Ovary (tissue), 7 donors: ENCODE measurements at regions not wholly inside any gene's neighbourhood (a gene's known extent, or its start where the extent isn't known, plus 50 kb on each side); places are given as distances from the start of the nearest gene placed in this dataset.
"Not testable (repeated sequence)": the region's sequence is repeated elsewhere in the genome, so short reads cannot be mapped to it uniquely, and the experiment has no call there.

Experiments
- DNase-seq, 5 donors: peaks; one replicate each; pipeline ENCODE4 v3.0.0-alpha.2; 2019 to 2020
- H3K27ac ChIP-seq, 2 donors: fragments of 200-600 bp; one replicate each; pipeline versions ENCODE4 v1.5.1 to v1.8.0; 2019 to 2022
- H3K27me3 ChIP-seq: fragments of 200-600 bp; one replicate; pipeline ENCODE4 v1.8.0; 2022
- H3K36me3 ChIP-seq: fragments of 200-600 bp; sonication (generic); one replicate; pipeline ENCODE4 v1.5.1; 2019
- H3K4me1 ChIP-seq: one replicate; pipeline ENCODE4 v1.8.1; 2013; ENCODE audit warnings: mild to moderate bottlenecking, moderate library complexity; ENCODE audit not compliant: insufficient read depth
- H3K4me3 ChIP-seq: fragments of 200-600 bp; sonication (generic); one replicate; pipeline ENCODE4 v1.5.1; 2017
- H3K9me3 ChIP-seq, 2 donors: fragments of 200-600 bp in 1 of 2; sonication (generic) in 1 of 2; one replicate each; pipeline versions ENCODE4 v1.5.1 to v1.8.1; 2013 to 2019; ENCODE audit warnings: mild to moderate bottlenecking in 1 of 2, moderate library complexity in 1 of 2
- CTCF ChIP-seq, 3 donors: fragments of 450-650 bp in 2 of 3; fragments of 200-600 bp in 1 of 3; IDR thresholded peaks; one replicate each; pipeline versions ENCODE4 v1.5.1 to v1.8.0; 2016 to 2022; ENCODE audit warnings: antibody characterized with exemption in 3 of 3, mild to moderate bottlenecking in 1 of 3
- EP300 ChIP-seq: sonication (generic); formaldehyde crosslinking; IDR thresholded peaks from one replicate; pipeline ENCODE4 v1.6.1; 2017; ENCODE audit warnings: antibody characterized with exemption
- POLR2A ChIP-seq: fragments of 450-650 bp; IDR thresholded peaks from one replicate; pipeline ENCODE4 v1.6.1; 2017; ENCODE audit warnings: antibody characterized with exemption, mild to moderate bottlenecking, moderate library complexity
- whole genome bisulfite sequencing, 3 donors: extraction: QIAGEN DNeasy Blood & Tissue Kit in 1 of 3; methylation state at CpG; one replicate each; pipeline versions ENCODE4 v1.1.5 to v1.1.7; 2013 to 2017; 5-methylcytosine and 5-hydroxymethylcytosine counted together
- intact Hi-C, 4 donors: fragments of 100-400 bp; cut with DNase I; formaldehyde crosslinking; loops; one replicate each; pipeline versions ENCODE4 v1.11.0 to v1.15.1; 2022 to 2023
- donor health status: DM: no; HTN: no; CAD: no; lungs with moderate emphysema.
- donor health status: DM: no; HTN: no; CAD: no.
- donor health status: Bipolar disorder and iron deficiency.
- donor health status: DM: no; HTN: no; CAD: no.
- donor health status: DM: yes; HTN: yes; CAD: no.

GRCh38 chr12:13404111-13404628 is 207.6 kb downstream of the EMP1 start:
- 21 to 35% (median 35%) methylated on average over 6 of the region's 6 CpGs for WGBS, 3 donors

GRCh38 chr12:13391375-13391774 is 194.8 kb downstream of the EMP1 start:
- H3K9me3 ChIP-seq, H3K4me1 ChIP-seq, H3K36me3 ChIP-seq, intact Hi-C loops, H3K27me3 ChIP-seq, DNase-seq, H3K27ac ChIP-seq, H3K4me3 ChIP-seq: not testable (repeated sequence)
- 44 to 60% (median 55%) methylated on average over 2 of the region's 2 CpGs for WGBS, 3 donors

More at GRCh38 chr12:13404111-13404628, 207.6 kb downstream of the EMP1 start:
- Histone ChIP-seq H3K4me3 (no peak overlapping the region), H3K4me1 (no peaks in the 10 kb centered on the region), H3K36me3 (no peaks in the 10 kb centered on the region), H3K27ac (no peak overlapping the region), H3K27me3 (no peaks in the 10 kb centered on the region), H3K9me3 (no peaks in the 10 kb centered on the region)
- no peak for DNase-seq
- intact Hi-C loops, result no loop called here
- no peak for TF ChIP-seq EP300
- no peak for TF ChIP-seq CTCF (IDR thresholded peaks at IDR 0.05)
- TF ChIP-seq POLR2A, result no peak

- H3K27ac ChIP-seq, result no peak overlapping the region
- H3K9me3 ChIP-seq, result no peaks in the 10 kb centered on the region
- H3K4me3 ChIP-seq, result no peak overlapping the region
- intact Hi-C loops, result no loop called here
- 52 to 58% (median 57%) methylated on average over 7 of the region's 7 CpGs for WGBS, 3 donors
- peaks cover 3% of the 10 kb centered on the region for H3K4me1 ChIP-seq
- H3K36me3 ChIP-seq, result no peaks in the 10 kb centered on the region
- no peaks in the 10 kb centered on the region for H3K27me3 ChIP-seq
- TF ChIP-seq CTCF (IDR thresholded peaks at IDR 0.05) (no peak), POLR2A (no peak), EP300 (no peak)
- no peak for DNase-seq
Measured at GRCh38 chr12:13390918-13391317, 194.4 kb downstream of the EMP1 start.

GRCh38 chr12:13390381-13390861 is 193.9 kb downstream of the EMP1 start:
- intact Hi-C loops, result no loop called here
- TF ChIP-seq EP300, result no peak
- TF ChIP-seq CTCF (IDR thresholded peaks at IDR 0.05), result no peak
- no peak for TF ChIP-seq POLR2A
- Histone ChIP-seq H3K27me3 (no peaks in the 10 kb centered on the region), H3K36me3 (no peaks in the 10 kb centered on the region), H3K9me3 (no peaks in the 10 kb centered on the region), H3K4me1 (peaks cover 3% of the 10 kb centered on the region), H3K4me3 (no peak overlapping the region), H3K27ac (no peak overlapping the region)
- 26 to 27% (median 27%) methylated on average over 10 of the region's 10 CpGs for WGBS, 3 donors
- peak; percentile 11 to 61 (median 46) for DNase-seq

- DNase-seq, result no peak
- H3K27me3 ChIP-seq, result no peaks in the 10 kb centered on the region
- no peak overlapping the region for H3K27ac ChIP-seq
- 72 to 85% (median 79%) methylated on average over 6 of the region's 6 CpGs for WGBS, 3 donors
- TF ChIP-seq EP300 (no peak), POLR2A (no peak), CTCF (IDR thresholded peaks at IDR 0.05) (no peak)
- H3K9me3 ChIP-seq, result no peaks in the 10 kb centered on the region
- intact Hi-C loops, result no loop called here
- H3K36me3 ChIP-seq, result no peaks in the 10 kb centered on the region
- H3K4me1 ChIP-seq, result peaks cover 3% of the 10 kb centered on the region
- no peak overlapping the region for H3K4me3 ChIP-seq
Measured at GRCh38 chr12:13387101-13387500, 190.6 kb downstream of the EMP1 start.
